Activated CD4-positive, alpha-beta T cell treated with anti-CD3 and anti-CD28 coated beads, Interleukin-2, amount 10 ng/mL, durations not matched to agents 24 days and 14 days (primary cell): ENCODE measurements at regions not wholly inside any gene's neighbourhood (a gene's known extent, or its start where the extent isn't known, plus 50 kb on each side); places are given as distances from the start of the nearest gene placed in this dataset.
A peak's percentile ranks its signal among the peaks of the same experiment; 100 is the strongest.

Source experiments
- DNase-seq: peaks from one replicate; pipeline ENCODE4 v3.0.0; 2022
- H3K27ac Mint-ChIP-seq: one replicate; pipeline ENCODE4 v1.8.0; 2022; ENCODE audit warnings: mild to moderate bottlenecking, mixed read lengths
- H3K27me3 Mint-ChIP-seq: one replicate; pipeline ENCODE4 v1.8.0; 2022; ENCODE audit warnings: mixed read lengths
- H3K36me3 Mint-ChIP-seq: one replicate; pipeline ENCODE4 v1.8.0; 2022; ENCODE audit warnings: low read depth, mild to moderate bottlenecking, mixed read lengths
- H3K4me1 Mint-ChIP-seq: one replicate; pipeline ENCODE4 v1.8.0; 2021; ENCODE audit warnings: mixed read lengths
- H3K4me3 Mint-ChIP-seq: one replicate; pipeline ENCODE4 v1.8.0; 2022; ENCODE audit warnings: mild to moderate bottlenecking, moderate library complexity, mixed read lengths
- H3K9me3 Mint-ChIP-seq: one replicate; pipeline ENCODE4 v1.8.0; 2021; ENCODE audit warnings: mixed read lengths
- intact Hi-C: fragments of 100-400 bp; cut with micrococcal nuclease; formaldehyde crosslinking; loops from one replicate; pipeline ENCODE4 v1.15.1; 2023

DNA sequence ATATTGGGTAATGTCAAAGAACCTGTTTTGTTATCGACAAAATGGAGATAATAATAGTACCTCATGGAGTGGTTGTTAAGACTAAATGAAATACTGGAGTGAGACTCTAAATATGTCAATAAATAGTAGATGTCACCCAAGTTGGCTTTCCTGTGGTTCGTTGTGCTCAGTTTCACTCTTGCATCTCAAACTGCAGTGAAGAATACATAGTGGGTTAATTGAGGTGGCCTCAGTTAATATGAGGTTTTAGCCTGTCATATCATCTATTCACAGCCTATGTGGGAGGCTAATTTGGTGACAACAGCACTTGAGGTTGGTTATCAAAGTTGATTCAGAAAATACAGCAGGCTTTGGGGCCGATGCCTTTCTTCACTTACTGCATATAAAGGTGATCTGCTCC lies 485.5 kb upstream of the SUCLG2 start:
- H3K27ac Mint-ChIP-seq = no peak overlapping the region
- H3K9me3 Mint-ChIP-seq = peaks cover 4% of the 10 kb centered on the region
- no peaks in the 10 kb centered on the region for H3K36me3 Mint-ChIP-seq
- no peaks in the 10 kb centered on the region for H3K27me3 Mint-ChIP-seq
- no peak for DNase-seq
- intact Hi-C loops = no loop called here
- H3K4me1 Mint-ChIP-seq = no peaks in the 10 kb centered on the region
- H3K4me3 Mint-ChIP-seq = no peak overlapping the region

DNA sequence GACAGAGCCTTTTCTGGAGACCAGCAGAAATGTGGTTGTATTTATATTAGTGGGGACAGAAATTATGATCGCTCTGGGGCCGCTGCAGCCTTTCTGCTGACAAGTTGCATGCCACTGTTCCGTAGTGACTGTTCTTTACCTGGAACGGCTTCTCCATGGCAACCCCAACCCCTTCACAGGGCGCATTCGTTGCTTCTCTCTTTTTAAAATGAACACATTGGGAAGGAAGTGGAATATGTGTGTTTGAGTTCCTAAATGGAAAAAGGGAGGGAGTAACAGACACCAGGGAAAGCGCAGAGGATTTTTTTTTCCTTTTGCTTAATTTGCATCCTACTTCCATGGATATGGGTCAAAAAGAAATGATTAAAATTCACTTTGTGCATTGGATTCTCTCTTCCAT lies 482.0 kb upstream of the SUCLG2 start:
- no peaks in the 10 kb centered on the region for H3K4me1 Mint-ChIP-seq
- DNase-seq = no peak
- H3K4me3 Mint-ChIP-seq = no peak overlapping the region
- H3K27ac Mint-ChIP-seq = no peak overlapping the region
- no peaks in the 10 kb centered on the region for H3K9me3 Mint-ChIP-seq
- intact Hi-C loops = no loop called here
- H3K36me3 Mint-ChIP-seq = no peaks in the 10 kb centered on the region
- H3K27me3 Mint-ChIP-seq = no peaks in the 10 kb centered on the region

DNA sequence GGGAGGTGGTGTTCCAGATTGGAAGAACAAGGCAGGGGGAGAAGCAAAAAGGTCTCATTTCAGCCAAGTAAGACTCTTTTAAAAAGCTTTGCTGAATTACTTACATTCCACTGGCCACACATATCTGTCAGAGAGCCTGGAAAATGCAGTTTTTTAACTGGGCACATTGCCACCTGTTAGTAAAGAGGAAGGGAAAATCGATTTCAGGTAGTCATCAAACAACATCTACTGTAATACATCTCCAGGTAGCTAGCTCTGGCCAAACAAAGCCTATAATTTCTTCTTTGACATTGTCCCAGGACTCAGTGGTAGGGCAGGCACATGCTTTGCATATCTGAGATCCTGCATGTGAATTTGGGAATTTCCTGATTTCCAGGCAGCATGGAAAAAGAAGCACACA lies 480.7 kb upstream of the SUCLG2 start:
- Mint-ChIP-seq H3K27me3 (no peaks in the 10 kb centered on the region), H3K4me1 (no peaks in the 10 kb centered on the region), H3K4me3 (no peak overlapping the region), H3K27ac (no peak overlapping the region), H3K36me3 (no peaks in the 10 kb centered on the region), H3K9me3 (peaks cover 5% of the 10 kb centered on the region)
- intact Hi-C loops = no loop called here
- DNase-seq = no peak

DNA sequence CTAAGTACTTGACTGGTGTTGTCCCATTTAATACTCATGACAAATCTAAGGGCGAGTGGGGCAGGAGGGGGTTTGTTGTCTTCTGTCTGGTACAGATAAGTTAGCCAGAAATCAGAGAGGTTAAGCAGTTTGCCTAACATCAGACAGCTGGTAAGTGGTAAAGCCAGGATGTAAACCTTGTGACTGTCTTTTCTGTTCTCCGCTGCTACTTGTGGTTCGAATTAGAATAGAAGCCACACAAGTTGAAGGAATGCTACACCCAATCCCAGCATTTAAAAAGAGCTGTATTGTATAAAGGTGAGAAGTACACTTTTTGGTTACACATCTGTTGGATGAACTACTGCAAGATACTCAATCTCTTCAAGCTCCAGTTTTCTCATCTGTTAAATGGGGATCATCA lies 474.7 kb upstream of the SUCLG2 start:
- Mint-ChIP-seq H3K27ac (no peak overlapping the region), H3K36me3 (no peaks in the 10 kb centered on the region), H3K9me3 (peaks cover 17% of the 10 kb centered on the region), H3K27me3 (no peaks in the 10 kb centered on the region), H3K4me1 (no peaks in the 10 kb centered on the region), H3K4me3 (no peak overlapping the region)
- intact Hi-C loops = no loop called here
- no peak for DNase-seq

DNA sequence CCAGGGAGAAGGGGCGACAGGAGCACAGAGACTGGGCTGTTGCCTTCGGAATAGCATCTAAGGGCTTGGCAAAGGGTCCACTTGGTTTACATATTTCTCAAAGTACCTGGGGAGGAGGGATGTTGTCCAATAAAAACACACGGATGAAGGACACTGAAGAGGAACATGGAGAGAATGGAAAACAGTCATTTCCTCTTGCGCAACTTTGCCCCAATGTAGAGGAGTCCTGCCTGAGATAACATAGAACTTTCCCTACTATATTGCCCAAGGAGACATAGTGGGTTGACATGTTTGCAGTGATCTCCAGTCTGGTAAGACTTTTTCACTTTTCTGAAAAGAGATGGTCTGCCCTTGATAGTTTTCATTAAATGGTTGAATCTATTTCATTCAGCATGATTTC lies 468.8 kb upstream of the SUCLG2 start:
- H3K4me1 Mint-ChIP-seq = no peaks in the 10 kb centered on the region
- DNase-seq = no peak
- intact Hi-C loops = no loop called here
- no peak overlapping the region for H3K4me3 Mint-ChIP-seq
- H3K36me3 Mint-ChIP-seq = no peaks in the 10 kb centered on the region
- H3K27me3 Mint-ChIP-seq = no peaks in the 10 kb centered on the region
- peaks cover 12% of the 10 kb centered on the region for H3K9me3 Mint-ChIP-seq
- no peak overlapping the region for H3K27ac Mint-ChIP-seq

DNA sequence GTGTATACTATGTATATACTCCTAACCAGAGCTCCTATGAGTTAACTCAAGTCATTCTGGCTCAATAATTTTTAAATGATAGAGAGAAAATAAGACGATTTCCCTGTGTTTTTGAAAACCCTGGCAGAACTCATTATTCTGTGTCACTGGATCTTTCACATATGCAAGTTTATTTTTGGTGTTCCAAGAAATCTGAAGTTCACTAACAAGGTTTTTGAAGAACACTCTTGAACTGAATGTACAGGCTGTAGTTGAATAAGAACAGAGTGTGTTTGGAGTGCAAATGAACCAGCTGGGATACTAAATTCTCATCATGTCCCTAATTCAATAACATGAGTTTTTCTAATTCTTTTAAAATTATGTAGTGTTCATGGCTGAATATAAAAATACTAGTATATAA lies 466.9 kb upstream of the SUCLG2 start:
- no peak overlapping the region for H3K4me3 Mint-ChIP-seq
- DNase-seq = no peak
- H3K27ac Mint-ChIP-seq = no peak overlapping the region
- H3K36me3 Mint-ChIP-seq = no peaks in the 10 kb centered on the region
- intact Hi-C loops = no loop called here
- peaks cover 3% of the 10 kb centered on the region for H3K9me3 Mint-ChIP-seq
- H3K27me3 Mint-ChIP-seq = no peaks in the 10 kb centered on the region
- H3K4me1 Mint-ChIP-seq = no peaks in the 10 kb centered on the region

DNA sequence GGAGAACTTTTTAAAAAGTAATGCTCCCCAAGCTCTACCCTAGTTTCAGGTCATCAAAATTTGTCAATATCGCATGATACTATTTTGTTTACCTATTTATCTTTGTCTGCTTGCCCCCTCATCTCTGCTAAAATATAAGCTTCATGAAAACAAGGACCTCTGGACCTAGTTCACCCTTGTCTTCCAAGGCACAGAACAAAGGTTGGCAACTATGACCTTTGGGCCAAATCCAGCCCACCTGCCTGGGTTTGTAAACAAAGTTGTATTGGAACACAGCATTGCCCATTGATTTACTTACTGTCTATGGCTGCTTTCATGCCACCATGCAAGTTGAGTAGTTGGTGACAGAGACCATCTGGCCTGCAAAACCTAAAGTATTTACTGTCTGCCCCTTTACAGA lies 462.2 kb upstream of the SUCLG2 start:
- Mint-ChIP-seq H3K9me3 (no peaks in the 10 kb centered on the region), H3K4me3 (no peak overlapping the region), H3K4me1 (no peaks in the 10 kb centered on the region), H3K36me3 (no peaks in the 10 kb centered on the region), H3K27me3 (no peaks in the 10 kb centered on the region), H3K27ac (no peak overlapping the region)
- DNase-seq = no peak
- intact Hi-C loops = no loop called here

DNA sequence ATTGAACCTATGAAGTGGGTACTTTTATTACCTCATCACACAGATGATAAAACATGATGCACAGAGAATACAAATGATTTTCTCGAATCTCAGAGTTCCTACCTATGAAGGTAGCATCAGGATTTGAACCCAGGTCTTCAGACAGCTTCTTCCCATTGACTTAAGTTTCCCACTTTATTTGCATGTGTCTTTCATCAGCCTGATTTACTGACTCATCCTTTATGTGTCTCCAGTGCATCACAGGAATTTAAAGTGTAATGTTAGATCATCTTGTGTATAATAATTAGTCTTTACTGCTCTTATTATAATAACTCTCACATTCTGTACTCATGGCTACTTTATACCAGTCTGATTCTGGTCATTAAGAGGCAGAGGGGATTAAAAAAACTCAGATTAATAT lies 449.4 kb upstream of the SUCLG2 start:
- Mint-ChIP-seq H3K9me3 (peaks cover 20% of the 10 kb centered on the region), H3K36me3 (no peaks in the 10 kb centered on the region), H3K4me1 (peaks cover 3% of the 10 kb centered on the region), H3K27me3 (no peaks in the 10 kb centered on the region), H3K4me3 (no peak overlapping the region), H3K27ac (no peak overlapping the region)
- DNase-seq = no peak
- intact Hi-C loops = no loop called here

DNA sequence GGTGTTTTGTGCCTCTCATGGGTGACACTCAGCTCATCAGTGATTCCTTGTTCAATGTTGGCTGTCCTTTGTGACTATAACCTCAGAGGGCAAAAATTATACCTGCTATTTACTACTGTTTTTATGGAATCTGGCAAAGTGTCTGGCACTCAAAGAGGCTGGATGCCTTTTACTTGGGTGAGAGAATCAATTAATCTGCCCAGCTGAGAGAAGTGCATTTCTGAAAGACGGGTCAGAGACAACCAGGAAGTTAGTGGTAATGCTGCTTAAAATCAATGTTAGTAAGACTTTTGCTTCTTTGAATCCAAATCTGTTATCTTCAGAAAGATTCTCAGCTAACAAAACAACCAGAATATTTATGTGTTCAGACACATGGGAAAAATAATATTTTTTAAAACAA lies 436.2 kb upstream of the SUCLG2 start:
- H3K9me3 Mint-ChIP-seq = peaks cover 3% of the 10 kb centered on the region
- H3K4me3 Mint-ChIP-seq = no peak overlapping the region
- no peak for DNase-seq
- no peaks in the 10 kb centered on the region for H3K36me3 Mint-ChIP-seq
- H3K27ac Mint-ChIP-seq = no peak overlapping the region
- peaks cover 18% of the 10 kb centered on the region for H3K4me1 Mint-ChIP-seq
- H3K27me3 Mint-ChIP-seq = no peaks in the 10 kb centered on the region
- intact Hi-C loops = no loop called here

DNA sequence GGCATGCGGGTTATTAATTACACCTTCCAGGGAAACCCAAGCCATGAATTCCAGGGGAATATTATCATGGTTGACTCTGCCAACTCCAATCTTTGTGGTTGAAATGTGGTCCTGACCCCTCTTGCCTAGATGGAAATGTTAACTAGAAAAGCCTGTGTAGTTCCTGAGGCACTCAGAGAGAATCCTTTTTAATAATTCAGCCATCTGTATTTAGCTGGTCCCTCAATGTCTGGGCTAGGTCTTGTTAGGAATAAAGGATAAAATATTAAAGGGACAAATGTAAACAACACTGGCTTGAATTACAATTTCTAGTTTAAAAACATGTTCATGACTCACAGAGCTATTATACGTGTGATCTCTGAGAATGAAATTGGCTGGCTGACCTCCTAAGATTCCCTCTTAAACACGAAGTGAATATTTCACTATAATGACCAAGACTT lies 435.2 kb upstream of the SUCLG2 start:
- Mint-ChIP-seq H3K27ac (no peak overlapping the region), H3K4me3 (no peak overlapping the region), H3K27me3 (no peaks in the 10 kb centered on the region), H3K36me3 (no peaks in the 10 kb centered on the region), H3K9me3 (peaks cover 3% of the 10 kb centered on the region), H3K4me1 (peaks cover 18% of the 10 kb centered on the region)
- intact Hi-C loops = no loop called here
- no peak for DNase-seq

DNA sequence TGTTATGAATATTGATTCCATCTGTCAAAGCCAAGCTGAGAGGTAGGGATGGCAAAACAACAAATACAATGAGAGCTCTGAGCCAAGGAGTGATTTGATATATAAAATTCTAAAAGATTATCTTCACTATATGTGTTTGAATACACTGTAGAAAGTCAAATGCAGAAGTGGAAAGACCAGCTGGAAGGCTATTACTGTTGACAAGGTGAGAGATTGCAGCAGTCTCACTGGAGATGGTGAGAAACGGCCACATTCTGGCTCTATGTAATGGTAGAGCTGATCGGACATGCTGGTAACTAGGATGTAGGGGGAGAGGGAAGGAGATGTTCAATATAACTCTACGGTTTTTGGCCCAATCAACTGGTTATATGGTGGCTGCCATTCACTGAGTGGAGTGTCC lies 434.2 kb upstream of the SUCLG2 start:
- Mint-ChIP-seq H3K27ac (no peak overlapping the region), H3K9me3 (peaks cover 3% of the 10 kb centered on the region), H3K4me3 (peak overlapping the region; percentile 21), H3K4me1 (peaks cover 18% of the 10 kb centered on the region), H3K27me3 (no peaks in the 10 kb centered on the region), H3K36me3 (no peaks in the 10 kb centered on the region)
- no peak for DNase-seq
- intact Hi-C loops = no loop called here

DNA sequence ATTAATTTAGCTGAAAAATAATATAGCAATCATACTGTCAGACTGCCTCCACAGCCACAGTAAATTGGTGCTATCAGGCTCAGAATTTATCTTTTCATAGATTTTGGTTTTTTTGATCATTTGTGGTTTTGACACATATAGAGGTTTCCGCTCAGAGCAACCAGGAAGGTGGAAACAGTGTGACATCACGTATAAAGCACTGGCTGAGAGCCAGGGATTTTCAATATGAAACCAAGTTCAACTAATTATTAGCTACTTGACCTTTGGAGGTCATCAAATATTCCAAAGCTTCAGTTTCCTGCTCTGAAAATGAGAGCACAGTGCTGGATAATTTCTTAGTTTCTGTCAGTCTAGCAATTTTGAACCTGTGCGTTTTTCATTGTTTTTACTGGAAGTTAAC lies 433.8 kb upstream of the SUCLG2 start:
- intact Hi-C loops = no loop called here
- DNase-seq = peak; percentile 79
- Mint-ChIP-seq H3K4me3 (peak overlapping the region; percentile 21), H3K4me1 (peaks cover 18% of the 10 kb centered on the region), H3K36me3 (no peaks in the 10 kb centered on the region), H3K9me3 (peaks cover 3% of the 10 kb centered on the region), H3K27me3 (no peaks in the 10 kb centered on the region), H3K27ac (no peak overlapping the region)

DNA sequence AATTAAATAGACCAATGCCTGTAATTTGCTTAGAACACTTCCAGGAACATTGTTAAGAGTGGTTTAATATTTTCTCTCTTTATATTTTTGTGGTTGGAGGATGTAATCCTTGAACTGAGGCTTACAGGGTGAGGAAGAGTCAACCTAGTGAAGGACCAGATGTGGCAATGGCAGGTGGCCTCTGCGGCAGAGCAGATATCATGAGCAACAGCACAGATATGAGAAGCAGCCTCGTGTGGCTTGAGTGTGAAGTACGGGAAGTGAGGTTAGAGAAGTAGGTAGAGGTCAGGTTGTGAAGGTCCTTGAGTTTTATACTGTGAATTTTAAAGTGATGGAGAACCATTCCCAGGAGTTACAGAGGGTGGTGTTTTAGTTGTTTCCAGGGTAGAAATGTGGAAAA lies 417.6 kb upstream of the SUCLG2 start:
- DNase-seq = no peak
- Mint-ChIP-seq H3K9me3 (peaks cover 10% of the 10 kb centered on the region), H3K27me3 (no peaks in the 10 kb centered on the region), H3K4me1 (no peaks in the 10 kb centered on the region), H3K27ac (no peak overlapping the region), H3K4me3 (no peak overlapping the region), H3K36me3 (no peaks in the 10 kb centered on the region)
- intact Hi-C loops = no loop called here

DNA sequence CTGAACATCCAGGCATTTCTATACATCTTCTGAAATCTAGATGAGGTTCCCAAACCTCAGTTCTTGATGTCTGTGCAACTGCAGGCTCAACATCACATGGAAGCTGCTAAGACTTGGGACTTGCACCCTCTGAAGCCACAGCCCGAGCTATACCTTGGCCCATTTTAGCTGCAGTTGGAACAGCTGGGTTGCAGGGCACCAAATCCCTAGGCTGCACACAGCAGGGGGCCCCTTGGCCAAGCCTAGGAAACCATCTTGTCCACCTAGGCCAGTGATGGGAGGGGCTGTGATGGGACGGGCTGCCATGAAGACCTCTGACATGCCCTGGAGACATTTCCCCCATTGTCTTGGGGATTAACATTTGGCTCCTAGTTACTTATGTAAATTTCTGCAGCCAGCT lies 415.8 kb upstream of the SUCLG2 start:
- Mint-ChIP-seq H3K9me3 (peaks cover 10% of the 10 kb centered on the region), H3K36me3 (no peaks in the 10 kb centered on the region), H3K4me1 (no peaks in the 10 kb centered on the region), H3K27ac (no peak overlapping the region), H3K4me3 (no peak overlapping the region), H3K27me3 (no peaks in the 10 kb centered on the region)
- no peak for DNase-seq
- intact Hi-C loops = no loop called here

DNA sequence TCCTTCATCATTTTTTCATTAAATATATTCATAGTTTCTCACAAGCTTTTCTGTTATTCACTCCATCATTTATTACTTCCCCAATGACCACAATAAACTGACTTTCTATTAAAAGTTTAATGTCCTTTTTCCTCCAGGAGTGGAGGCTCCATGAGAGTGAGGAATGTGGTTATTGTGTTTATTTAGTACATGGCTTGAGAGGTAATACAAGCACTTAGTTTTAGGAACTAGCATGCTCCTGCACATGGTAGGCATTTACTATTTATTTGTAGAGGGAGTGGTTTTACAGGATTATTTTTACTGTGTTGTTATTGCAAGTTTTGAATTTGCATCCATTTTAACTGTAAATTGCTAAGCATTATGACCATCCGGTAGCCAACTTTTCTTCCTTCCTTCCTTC lies 412.9 kb upstream of the SUCLG2 start:
- H3K27ac Mint-ChIP-seq = no peak overlapping the region
- intact Hi-C loops = no loop called here
- no peaks in the 10 kb centered on the region for H3K36me3 Mint-ChIP-seq
- H3K4me3 Mint-ChIP-seq = no peak overlapping the region
- no peaks in the 10 kb centered on the region for H3K4me1 Mint-ChIP-seq
- no peak for DNase-seq
- H3K27me3 Mint-ChIP-seq = no peaks in the 10 kb centered on the region
- peaks cover 10% of the 10 kb centered on the region for H3K9me3 Mint-ChIP-seq

DNA sequence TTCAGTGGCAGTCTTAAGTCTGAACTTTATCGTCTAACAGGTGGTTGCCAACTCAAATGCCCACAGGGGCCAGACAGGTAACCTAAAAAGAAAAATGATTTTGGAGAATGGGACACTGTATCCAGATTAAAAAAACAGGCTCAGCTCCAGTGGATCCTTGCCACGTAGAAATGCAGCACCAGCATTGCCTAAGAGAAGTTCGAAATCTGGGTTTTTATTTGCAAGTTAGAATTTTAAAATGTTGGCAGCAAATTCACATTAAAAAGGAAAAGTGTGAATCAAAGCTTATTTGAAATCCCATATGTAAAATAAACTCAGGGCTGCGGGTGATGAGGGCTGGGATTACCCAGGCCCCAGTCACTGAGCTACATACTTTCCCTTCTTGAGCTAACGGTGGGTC lies 408.5 kb upstream of the SUCLG2 start:
- no peak for DNase-seq
- intact Hi-C loops = no loop called here
- H3K27ac Mint-ChIP-seq = no peak overlapping the region
- peaks cover 14% of the 10 kb centered on the region for H3K4me1 Mint-ChIP-seq
- no peaks in the 10 kb centered on the region for H3K27me3 Mint-ChIP-seq
- H3K36me3 Mint-ChIP-seq = peaks cover 5% of the 10 kb centered on the region
- peaks cover 8% of the 10 kb centered on the region for H3K9me3 Mint-ChIP-seq
- H3K4me3 Mint-ChIP-seq = no peak overlapping the region
